Breast epithelium (tissue), 4 donors: ENCODE measurements at regions not wholly inside any gene's neighbourhood (a gene's known extent, or its start where the extent isn't known, plus 50 kb on each side); places are given as distances from the start of the nearest gene placed in this dataset.

Experiments
- DNase-seq, 2 donors: peaks; one replicate each; pipeline ENCODE4 v3.0.0-alpha.2; 2019; ENCODE audit warnings: low spot score in 2 of 2
- H3K27ac ChIP-seq, 2 donors: fragments of 200-600 bp; sonication (generic) in 1 of 2; one replicate each; pipeline ENCODE4 v1.5.1; 2016 to 2019; ENCODE audit warnings: mild to moderate bottlenecking in 1 of 2
- H3K27me3 ChIP-seq, 2 donors: fragments of 200-600 bp; sonication (generic) in 1 of 2; one replicate each; pipeline versions ENCODE4 v1.5.1 to v1.6.0; 2017 to 2019; ENCODE audit warnings: control low read depth in 1 of 2, mild to moderate bottlenecking in 1 of 2
- H3K36me3 ChIP-seq: fragments of 200-600 bp; one replicate; pipeline ENCODE4 v1.5.1; 2019
- H3K4me1 ChIP-seq, 2 donors: fragments of 200-600 bp; sonication (generic); one replicate each; pipeline ENCODE4 v1.5.1; 2016 to 2019; ENCODE audit warnings: control low read depth in 1 of 2
- H3K4me3 ChIP-seq, 3 donors: fragments of 200-600 bp; sonication (generic); 1 replicate in 2 of 3; 2 replicates in 1 of 3; pipeline ENCODE4 v1.5.1; 2016 to 2019; ENCODE audit warnings: mild to moderate bottlenecking in 3 of 3, moderate library complexity in 2 of 3
- H3K9me3 ChIP-seq, 2 donors: fragments of 200-600 bp; sonication (generic) in 1 of 2; one replicate each; pipeline ENCODE4 v1.5.1; 2016 to 2019; ENCODE audit warnings: control low read depth in 1 of 2
- CTCF ChIP-seq, 3 donors: fragments of 450-650 bp; IDR thresholded peaks; one replicate each; pipeline ENCODE4 v1.5.1; 2016 to 2017; ENCODE audit warnings: antibody characterized with exemption in 3 of 3, mild to moderate bottlenecking in 3 of 3, moderate library complexity in 3 of 3
- POLR2A ChIP-seq: fragments of 450-650 bp; IDR thresholded peaks from one replicate; pipeline ENCODE4 v1.6.1; 2016; ENCODE audit warnings: antibody characterized with exemption, mild to moderate bottlenecking, moderate library complexity
- POLR2AphosphoS5 ChIP-seq, 3 donors: sonication (generic); formaldehyde crosslinking; IDR thresholded peaks; one replicate each; pipeline ENCODE4 v1.6.1; 2017; ENCODE audit warnings: antibody characterized with exemption in 3 of 3
- intact Hi-C: fragments of 100-400 bp; cut with DNase I; formaldehyde crosslinking; loops from one replicate; pipeline ENCODE4 v1.15.1; 2023; ENCODE audit warnings: low total_unique reads

GRCh38 chr10:28733245-28733644, 55.9 kb downstream of the BAMBI start:
- Histone ChIP-seq H3K4me1 (no peaks in the 10 kb centered on the region), H3K36me3 (no peaks in the 10 kb centered on the region), H3K27me3 (no peaks in the 10 kb centered on the region), H3K27ac (no peak overlapping the region), H3K4me3 (no peak overlapping the region), H3K9me3 (peaks cover 0 to 6% of the 10 kb centered on the region in 2 donors)
- TF ChIP-seq POLR2AphosphoS5 (IDR thresholded peaks at IDR 0.05) (no peak), POLR2A (no peak), CTCF (IDR thresholded peaks at IDR 0.05) (no peak)
- intact Hi-C loops: no loop called here
- DNase-seq: no peak

- intact Hi-C loops: no loop called here
- peaks cover 0 to 6% of the 10 kb centered on the region in 2 donors for H3K9me3 ChIP-seq
- H3K4me3 ChIP-seq: no peak overlapping the region
- TF ChIP-seq POLR2AphosphoS5 (IDR thresholded peaks at IDR 0.05) (no peak), CTCF (IDR thresholded peaks at IDR 0.05) (no peak), POLR2A (no peak)
- no peak overlapping the region for H3K27ac ChIP-seq
- H3K4me1 ChIP-seq: no peaks in the 10 kb centered on the region
- no peak for DNase-seq
- no peaks in the 10 kb centered on the region for H3K36me3 ChIP-seq
- H3K27me3 ChIP-seq: no peaks in the 10 kb centered on the region
These were observed 56.3 kb downstream of the BAMBI start for GRCh38 chr10:28733647-28734046.

GRCh38 chr10:28734938-28735759, 57.8 kb downstream of the BAMBI start:
- TF ChIP-seq CTCF (IDR thresholded peaks at IDR 0.05) (no peak), POLR2AphosphoS5 (IDR thresholded peaks at IDR 0.05) (no peak), POLR2A (no peak)
- Histone ChIP-seq H3K36me3 (no peaks in the 10 kb centered on the region), H3K27me3 (no peaks in the 10 kb centered on the region), H3K4me1 (no peaks in the 10 kb centered on the region), H3K27ac (no peak overlapping the region), H3K9me3 (peaks cover 0 to 6% of the 10 kb centered on the region in 2 donors), H3K4me3 (no peak overlapping the region)
- DNase-seq: no peak
- intact Hi-C loops: no loop called here

- no peak for DNase-seq
- TF ChIP-seq POLR2AphosphoS5 (IDR thresholded peaks at IDR 0.05): no peak
- no peak for TF ChIP-seq CTCF (IDR thresholded peaks at IDR 0.05)
- TF ChIP-seq POLR2A: no peak
- Histone ChIP-seq H3K27me3 (no peaks in the 10 kb centered on the region), H3K9me3 (peaks cover 0 to 6% of the 10 kb centered on the region in 2 donors), H3K4me3 (no peak overlapping the region), H3K36me3 (no peaks in the 10 kb centered on the region), H3K27ac (no peak overlapping the region), H3K4me1 (no peaks in the 10 kb centered on the region)
- intact Hi-C loops: no loop called here
These were observed 59.8 kb downstream of the BAMBI start for GRCh38 chr10:28737096-28737495.

- no peaks in the 10 kb centered on the region for H3K27me3 ChIP-seq
- no peak for DNase-seq
- H3K36me3 ChIP-seq: no peaks in the 10 kb centered on the region
- no peaks in the 10 kb centered on the region for H3K4me1 ChIP-seq
- no peak overlapping the region for H3K4me3 ChIP-seq
- H3K9me3 ChIP-seq: peaks cover 0 to 6% of the 10 kb centered on the region in 2 donors
- intact Hi-C loops: no loop called here
- TF ChIP-seq POLR2A: no peak
- no peak for TF ChIP-seq CTCF (IDR thresholded peaks at IDR 0.05)
- TF ChIP-seq POLR2AphosphoS5 (IDR thresholded peaks at IDR 0.05): no peak
- no peak overlapping the region for H3K27ac ChIP-seq
These were observed 60.9 kb downstream of the BAMBI start for GRCh38 chr10:28738200-28738599.
